Panc1 (cell line): ENCODE measurements at regions not wholly inside any gene's neighbourhood (a gene's known extent, or its start where the extent isn't known, plus 50 kb on each side); places are given as distances from the start of the nearest gene placed in this dataset.

ENCODE experiments used
- CTCF ChIP-seq: fragments of 450-650 bp; IDR thresholded peaks from 2 replicates; pipeline ENCODE4 v1.5.1; 2017; ENCODE audit warnings: mild to moderate bottlenecking
- REST ChIP-seq, 2 experiments: IDR thresholded peaks; 2 replicates each; pipeline ENCODE4 v1.6.1; 2011 to 2012; ENCODE audit warnings: low read depth in 2 of 2, control low read depth in 1 of 2, low read length in 1 of 2, mild to moderate bottlenecking in 1 of 2, moderate library complexity in 1 of 2; ENCODE audit not compliant: insufficient read depth in 1 of 2

GRCh38 chr15:91703274-91703673 is 150.2 kb upstream of the SLCO3A1 start:
- TF ChIP-seq CTCF (no peak), REST (IDR thresholded peaks at IDR 0.05; ENCODE audit: insufficient read depth in 1 of 2, low read depth in 2 of 2, low read length in 1 of 2) (no peak)
